T-helper 1 cell (primary cell): ENCODE measurements at regions not wholly inside any gene's neighbourhood (a gene's known extent, or its start where the extent isn't known, plus 50 kb on each side); places are given as distances from the start of the nearest gene placed in this dataset.
"Not testable (repeated sequence)": the region's sequence is repeated elsewhere in the genome, so short reads cannot be mapped to it uniquely, and the experiment has no call there.

Experiments used
- DNase-seq, 5 donors: peaks; one replicate each; pipeline ENCODE4 v3.0.0-alpha.2; 2012 to 2020

DNA sequence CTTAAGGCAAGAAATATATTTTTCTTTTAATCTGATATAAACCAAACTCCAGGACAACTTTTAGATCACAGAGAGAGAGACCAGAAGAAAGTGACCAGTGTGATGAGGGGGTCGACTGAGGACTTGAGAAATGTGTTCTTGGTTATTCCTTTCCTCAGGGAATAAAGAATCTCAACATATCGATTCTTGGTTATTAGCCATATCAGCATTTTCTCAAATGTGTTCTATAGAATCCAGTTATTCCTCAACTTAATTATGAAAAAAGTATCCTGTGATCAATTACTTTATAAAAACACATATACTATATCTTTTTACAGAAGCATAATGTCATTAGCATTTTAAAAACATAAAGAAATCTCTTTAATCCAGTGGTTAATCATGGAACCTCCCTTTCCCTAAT lies 222.1 kb upstream of the FAM3C start:
- DNase-seq = no peak

DNA sequence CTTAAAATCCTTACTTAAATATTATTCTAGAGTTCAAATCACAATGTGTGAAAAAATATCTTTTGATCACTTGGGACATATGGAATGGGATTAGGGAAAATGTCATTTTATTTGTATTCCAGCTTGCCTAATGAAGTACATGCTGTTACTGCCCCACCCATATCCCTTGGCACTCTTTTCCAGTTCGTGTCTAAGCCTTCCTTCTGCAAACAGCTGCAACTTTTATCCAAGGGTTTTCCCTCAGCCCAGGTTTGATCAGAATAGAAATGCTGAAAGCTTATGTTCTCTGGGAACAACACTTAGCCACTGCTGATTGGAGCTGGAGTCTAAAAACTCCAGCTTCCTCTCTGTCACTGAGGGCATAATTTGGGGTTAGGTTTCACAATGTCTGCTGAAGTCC lies 214.1 kb upstream of the FAM3C start:
- no peak for DNase-seq

DNA sequence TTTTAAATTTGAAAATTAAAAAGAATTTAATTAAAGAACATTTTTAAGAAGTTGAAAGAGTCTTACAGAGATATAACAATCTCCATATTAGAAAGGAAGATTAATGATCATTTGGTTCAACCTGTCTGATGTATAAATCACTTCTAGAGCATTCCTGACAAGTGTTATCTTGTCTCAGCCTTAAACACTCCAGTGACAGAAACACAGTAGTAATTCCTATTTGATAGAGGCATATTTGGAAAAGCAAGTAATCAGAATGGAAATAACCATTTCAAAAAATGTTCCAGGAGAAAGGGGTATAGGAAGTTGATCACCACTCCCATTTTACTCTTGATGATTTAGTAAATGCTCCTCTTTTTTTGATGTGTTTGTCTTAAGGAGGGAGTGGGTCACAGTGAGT lies 213.1 kb upstream of the FAM3C start:
- no peak for DNase-seq

DNA sequence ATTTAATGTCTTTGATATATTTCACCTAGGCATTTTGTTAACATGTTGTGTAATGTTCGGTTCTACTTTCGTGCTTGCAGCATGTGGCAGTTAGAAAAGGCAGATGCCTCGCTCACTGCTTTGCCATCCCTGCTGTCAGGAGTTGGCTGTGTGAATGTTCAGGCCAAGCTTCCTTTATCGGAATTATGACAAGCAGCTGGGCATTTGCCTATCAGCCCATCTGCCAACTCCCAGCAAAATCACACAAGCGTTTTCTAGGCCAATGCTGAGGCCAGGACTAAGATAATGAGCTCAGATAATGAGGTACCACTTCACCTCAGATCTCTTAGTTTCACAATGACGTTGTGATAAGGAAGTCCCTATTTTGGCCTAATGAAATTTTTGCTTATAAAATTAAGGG lies 212.7 kb upstream of the FAM3C start:
- no peak for DNase-seq

DNA sequence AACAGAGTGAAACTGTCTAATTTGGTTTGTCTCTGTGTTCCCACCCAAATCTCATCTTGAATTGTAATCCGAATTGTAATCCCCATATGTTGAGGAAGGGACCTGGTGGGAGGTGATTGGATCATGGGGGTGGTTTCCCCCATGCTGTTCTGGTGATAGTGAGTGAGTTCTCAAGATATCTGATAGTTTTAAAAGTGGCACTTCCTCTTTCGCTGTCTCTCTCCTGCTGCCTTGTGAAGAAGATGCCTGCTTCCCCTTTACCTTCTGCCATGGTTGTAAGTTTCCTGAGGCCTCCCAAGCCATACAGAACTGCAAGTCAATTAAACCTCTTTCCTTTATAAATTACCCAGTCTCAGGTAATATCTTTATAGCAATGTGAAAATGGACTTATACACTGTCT lies 212.1 kb upstream of the FAM3C start:
- DNase-seq = not testable (repeated sequence)

DNA sequence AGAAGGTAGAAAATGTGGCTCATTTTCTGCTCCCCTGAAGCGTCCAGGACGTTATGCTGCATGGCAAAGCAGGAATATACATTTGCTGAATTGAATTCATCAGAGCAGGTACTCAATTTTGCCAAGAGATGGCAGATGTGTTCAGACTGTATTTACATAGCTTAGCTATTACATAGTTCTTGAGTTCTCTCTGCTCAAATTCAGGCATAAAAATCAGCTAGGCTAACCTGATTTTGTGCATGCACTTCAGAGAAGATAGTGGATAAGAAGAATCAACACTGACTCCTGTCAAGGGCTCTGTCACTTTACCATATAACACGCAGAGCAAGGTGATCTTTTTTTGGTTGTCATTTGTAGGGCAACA lies 209.2 kb upstream of the FAM3C start:
- DNase-seq = no peak

DNA sequence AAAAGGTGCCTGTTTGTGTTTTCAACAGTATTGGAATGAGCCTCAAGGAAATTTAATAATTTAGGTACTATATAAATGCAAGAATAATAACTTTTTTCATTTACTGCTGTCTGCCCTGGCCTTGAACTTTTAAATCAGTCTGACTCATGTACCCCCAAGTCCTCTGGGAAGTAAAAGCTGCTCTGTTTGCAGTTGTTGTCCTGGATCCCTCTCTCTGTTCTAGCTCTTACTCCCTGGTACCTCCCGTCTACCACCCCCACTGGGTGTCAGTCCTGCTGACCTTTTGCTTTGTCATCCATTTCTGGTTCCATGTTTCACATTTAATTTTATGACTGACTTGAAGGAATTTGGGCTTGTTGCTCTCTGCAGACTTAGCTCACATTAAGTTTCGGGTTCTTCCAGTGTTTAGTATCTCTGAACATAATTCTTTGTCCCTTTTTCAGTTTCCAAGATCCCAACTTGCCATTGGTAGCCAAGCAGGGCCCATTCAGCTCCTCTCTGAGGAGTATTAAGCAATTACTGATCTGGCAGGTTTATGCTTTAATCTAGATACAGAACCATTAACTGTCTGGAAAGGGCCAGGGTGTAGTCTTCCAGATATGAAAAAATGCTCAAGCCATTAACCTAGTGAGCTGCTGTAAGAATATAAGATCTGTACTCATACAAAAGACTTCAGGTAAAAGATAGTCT lies 208.7 kb upstream of the FAM3C start:
- no peak for DNase-seq

DNA sequence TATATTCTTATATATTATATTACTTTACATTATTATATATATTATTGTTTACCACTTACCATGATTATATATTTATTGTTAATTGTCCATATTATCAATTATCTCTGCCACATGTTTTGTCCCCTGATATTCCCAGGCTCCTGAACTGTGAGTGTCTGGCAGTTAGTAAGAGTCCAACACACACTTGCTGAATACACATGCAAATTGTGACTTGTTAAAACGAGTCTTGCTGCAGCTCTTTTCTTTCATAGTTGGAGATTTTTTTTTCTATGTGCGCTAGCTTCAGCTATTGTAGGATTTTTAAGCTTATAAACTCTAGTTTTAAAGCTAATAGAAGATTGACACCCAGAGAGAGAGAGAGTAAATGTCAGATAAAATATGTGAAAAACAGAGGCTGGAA lies 207.8 kb upstream of the FAM3C start:
- no peak for DNase-seq

DNA sequence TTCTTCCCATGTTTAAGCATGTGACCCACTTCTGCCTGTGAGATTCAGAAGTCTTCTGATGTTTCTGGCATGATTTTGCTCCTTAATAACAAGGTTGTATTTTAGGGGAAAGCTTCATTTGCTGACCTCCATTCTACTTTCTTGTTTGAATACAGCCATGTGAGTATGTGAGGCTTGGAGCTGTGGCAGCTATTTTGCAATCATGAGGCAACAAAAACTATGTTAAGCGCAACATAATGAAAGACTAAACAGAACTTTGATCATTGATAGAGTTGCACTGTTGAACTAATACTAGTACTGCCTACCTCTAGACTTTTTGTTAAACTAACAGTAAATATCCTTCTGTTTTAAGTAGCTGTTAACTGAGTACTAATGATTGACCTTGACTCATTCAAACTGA lies 203.8 kb upstream of the FAM3C start:
- no peak for DNase-seq

DNA sequence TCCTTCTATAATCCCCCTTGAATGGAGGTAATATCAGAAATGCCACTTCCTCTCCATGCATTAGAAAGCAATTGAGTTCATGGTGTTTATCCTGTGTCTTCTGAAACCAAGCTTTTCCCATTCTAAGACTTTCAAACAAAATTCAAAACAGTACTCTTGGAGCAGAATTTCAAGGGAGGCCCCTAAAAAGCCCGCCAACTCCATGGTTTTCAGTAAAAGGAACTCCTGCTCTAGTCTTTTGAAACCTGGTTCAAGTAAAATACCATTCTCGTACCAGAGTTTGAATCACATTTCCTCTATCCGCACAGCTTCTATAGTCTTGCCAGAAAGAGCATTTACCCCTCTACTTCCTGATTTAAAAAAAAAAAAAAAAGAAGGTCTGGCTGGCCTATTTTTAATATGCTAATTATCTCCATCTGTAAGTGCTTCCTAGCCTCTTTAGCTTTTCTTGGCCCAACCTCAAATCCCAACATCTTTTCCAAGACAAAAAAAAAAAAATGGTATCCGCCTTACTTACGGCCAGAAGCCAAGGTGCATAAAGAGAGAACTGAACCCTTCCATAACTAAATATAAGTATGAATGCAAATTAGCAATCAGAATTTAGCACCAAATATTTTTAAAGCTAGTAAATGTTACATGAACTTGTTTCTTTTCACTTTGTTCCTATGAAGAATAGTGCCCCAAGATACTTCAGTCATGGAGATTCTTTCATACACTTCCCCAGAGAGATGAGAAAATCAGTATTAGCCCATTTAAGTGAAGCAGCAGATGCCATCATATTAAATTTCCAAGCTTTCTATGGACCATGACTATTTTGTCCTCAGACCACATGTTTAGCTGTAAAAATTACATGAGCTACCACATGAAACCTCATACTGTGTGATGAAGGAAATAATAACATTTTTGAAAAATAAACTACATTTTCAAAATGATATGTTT lies 199.9 kb upstream of the FAM3C start:
- no peak for DNase-seq

DNA sequence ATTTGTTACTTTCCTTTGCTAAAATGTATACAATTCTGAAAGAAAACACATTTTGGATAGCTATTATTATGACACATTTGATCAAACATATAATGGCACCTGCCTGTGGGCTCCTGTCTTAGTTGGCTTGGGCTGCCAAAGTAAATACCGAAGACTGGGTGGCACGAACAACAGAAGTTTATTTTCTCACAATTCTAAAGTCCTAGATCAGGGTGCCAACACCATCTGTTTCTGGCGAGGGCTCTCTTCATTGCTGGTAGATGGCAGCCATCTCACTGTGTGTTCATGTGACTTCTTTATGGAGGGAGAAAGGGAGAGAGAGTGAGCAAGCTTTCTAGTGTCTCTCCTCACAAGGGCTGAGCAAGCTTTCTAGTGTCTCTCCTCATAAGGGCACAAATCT lies 195.8 kb upstream of the FAM3C start:
- DNase-seq = no peak

DNA sequence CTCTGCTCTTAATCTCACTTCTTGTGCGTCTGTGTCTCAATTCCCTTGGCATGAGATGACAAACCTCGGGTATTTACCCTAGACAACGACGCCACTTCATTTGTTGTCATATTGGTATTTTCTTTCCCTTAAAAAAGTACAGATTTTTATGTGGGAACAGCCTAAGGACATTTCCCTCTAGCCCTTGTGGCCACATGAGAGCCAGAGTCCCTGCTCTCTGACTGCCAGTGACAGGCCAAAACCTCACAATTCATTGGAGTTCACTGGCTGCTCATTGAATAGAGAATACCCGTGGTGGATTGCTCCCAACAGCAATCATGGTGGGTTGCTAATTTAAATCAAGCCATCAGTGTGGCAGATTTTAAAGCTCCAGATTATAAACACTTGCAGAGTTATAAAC lies 191.3 kb upstream of the FAM3C start:
- no peak for DNase-seq

DNA sequence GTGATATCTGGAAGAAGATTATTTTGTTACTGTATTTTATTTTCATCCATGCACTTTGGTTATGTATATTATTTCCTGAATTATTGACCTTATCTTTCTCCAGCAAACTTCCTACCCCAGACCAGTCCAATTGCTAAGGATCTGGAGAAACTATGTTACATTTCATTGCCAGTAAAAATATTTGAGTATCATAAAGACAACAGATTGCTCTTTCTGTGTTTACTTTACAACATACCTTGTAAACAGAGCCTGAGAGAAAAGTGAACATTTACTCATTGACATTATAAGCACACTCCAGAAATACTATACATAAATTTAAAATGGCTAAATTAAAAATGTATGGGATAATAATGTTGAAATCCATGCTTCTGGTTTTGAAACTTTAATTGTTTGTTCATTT lies 186.2 kb upstream of the FAM3C start:
- no peak for DNase-seq

DNA sequence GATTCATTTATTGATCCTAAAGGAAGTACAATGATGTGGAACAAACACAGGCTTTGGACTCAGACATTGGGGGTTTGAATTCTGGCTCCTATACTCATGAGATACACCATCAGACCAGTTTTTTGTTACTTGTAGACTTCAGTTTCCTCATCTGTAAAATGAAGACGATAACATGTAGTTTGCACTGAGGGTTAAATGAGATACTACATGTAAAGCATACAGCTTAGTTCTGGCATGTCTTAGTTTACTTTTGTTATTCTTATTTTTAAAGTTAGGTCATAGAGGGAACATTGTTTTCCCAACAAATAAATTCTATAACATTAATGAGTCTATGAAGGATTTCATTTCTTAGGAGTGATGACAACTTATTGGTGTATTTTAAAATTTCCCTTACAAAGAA lies 183.5 kb upstream of the FAM3C start:
- DNase-seq = no peak

DNA sequence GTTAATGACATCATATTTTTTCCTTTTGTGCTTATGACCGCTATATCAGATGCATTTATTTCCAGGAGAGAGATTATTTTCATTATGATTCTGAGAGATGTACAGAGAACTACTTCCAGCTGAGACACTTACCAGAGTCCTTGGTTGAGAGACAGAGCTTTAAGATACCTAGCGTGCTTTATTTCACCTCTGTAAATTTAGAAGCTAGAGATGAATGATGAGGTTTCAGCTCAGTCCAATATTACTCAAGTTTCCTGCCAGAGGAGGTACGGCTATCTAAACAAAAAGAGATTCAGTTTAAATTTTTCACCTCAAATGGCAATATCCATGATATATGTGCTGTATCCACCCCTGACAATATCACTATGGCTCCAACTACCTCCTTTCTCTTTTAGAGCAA lies 182.6 kb upstream of the FAM3C start:
- DNase-seq = no peak

DNA sequence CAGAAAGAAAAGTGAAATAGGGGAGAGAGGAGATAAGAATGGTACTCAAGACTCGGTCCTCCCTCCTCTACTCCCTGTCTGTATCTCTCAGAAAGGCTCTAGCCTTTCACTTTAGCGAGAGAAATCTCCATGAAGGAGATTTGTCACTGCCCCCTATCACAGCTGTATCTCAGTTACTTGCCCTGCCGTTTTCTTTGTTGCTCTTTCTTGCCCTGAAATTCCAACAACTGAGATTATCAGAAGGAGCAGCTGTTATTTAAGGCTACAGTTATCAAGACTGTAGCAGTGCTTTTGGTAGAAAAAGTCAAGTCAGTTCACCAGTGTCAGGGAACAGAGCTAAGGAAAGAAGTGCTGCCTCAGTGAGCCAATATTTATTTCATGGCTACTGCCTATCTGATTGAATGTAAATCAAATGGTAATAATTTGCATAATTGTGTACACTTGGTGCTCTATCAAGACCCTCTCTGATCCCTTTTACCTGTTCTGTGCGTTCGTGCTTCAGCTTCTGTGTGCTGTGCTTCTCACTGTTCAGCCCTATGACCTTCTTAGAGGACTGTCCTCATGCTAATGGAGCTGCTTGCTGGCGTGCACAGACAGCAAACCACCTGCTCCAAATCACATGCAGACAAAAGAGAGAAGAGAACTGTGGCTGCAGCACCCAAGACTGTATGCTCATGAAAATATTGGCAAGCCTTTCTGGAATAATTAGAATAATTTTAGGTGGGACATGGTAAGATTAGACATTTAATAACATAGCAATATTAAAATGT lies 180.2 kb upstream of the FAM3C start:
- DNase-seq = no peak

DNA sequence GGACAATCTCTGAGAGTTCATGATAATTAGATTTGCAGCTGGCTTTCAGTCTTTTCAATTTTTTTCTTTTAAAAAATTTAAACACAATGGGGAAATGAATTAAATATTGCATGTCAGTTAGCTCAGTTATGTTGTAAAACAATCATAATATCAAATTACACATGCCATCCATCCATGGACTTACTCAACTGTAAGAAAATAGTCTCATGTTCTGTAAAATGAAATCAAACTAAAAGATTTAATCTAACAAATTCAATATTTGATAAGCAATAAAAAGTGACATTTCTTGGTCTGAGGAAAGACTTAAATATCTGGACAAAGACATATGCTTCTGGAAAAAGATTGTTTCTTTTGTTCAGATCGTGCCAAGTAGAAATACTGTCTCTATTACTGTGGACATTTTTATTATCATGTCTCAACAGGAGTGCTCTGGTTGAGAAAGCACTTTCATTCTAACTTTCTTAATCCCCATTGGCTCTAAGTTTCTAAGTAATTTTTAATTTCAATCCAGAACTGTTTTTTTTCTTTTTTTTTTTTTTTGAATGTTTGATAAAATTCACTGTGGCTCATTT lies 179.2 kb upstream of the FAM3C start:
- no peak for DNase-seq

DNA sequence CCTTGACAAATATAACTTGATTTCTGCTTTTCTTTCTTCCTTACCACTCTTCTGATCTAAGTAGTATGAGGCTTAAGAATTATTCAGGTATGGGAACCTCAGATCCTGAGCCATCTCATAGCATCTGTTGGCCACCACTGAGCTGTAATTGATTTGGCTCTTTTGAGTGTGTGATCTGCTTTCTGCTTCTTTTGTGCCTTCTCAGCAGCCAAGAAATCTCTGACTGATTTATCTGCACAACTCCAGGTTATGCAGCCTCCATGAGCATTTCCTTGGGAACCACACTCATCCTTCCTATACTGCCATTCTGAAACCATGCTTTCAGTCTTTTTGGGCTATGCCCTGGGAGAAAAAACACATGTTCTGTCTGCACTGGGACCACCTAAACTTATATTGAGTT lies 178.0 kb upstream of the FAM3C start:
- no peak for DNase-seq

DNA sequence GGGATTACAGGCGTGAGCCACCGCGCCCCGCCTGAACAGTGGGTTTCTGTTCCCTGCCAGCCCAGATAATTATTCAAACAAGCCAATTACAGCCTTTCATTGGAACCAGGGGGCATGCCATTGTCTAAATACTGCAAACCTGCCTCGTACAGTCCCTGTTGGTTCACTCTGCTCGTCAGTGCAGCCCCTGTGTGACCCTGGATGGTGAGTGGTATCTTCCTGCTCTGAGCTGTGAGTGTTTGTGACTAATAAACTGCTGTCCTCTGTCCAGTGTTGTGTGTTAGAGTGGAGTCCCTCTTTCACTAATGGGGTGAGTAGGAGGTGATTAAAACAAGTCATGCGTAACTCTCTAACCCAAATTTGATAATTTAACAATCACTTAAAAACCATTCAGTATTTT lies 176.5 kb upstream of the FAM3C start:
- no peak for DNase-seq

DNA sequence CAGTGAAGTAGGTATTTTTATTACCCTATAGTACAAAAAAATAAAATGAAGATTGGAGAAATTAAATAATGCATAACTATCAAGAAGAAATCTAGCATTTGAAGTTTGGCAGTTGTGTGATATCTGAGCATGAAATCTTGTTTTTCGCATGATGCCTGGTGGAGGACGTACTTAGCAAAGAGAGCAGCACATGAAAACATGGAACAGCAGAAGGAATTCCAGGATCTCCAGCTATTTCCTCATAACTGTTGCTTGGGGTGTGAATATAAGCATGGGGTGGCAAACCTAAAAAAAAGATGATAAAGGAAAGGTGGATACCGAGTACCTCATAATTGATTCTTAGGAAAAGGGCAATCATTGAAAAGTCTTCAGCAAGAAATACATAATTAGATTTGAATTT lies 174.3 kb upstream of the FAM3C start:
- DNase-seq = no peak

DNA sequence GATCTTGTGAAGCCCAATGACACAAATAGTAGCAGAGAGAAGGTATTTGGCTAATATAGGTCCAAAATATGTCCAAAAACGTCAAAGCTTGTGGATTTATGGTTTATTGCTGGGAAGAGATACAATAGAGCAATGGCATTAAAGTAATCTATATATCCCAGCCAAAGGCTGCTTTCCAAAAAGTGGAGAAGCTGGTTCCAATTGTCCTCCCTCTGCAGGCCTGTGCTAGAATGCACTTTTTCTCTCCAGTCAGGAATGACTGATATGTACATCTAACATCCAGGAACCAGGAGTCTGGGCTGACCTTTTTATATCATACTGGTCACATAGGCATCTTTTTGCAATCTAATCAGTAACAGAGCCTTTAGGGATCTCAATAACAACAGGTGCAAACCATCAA lies 167.1 kb upstream of the FAM3C start:
- no peak for DNase-seq

DNA sequence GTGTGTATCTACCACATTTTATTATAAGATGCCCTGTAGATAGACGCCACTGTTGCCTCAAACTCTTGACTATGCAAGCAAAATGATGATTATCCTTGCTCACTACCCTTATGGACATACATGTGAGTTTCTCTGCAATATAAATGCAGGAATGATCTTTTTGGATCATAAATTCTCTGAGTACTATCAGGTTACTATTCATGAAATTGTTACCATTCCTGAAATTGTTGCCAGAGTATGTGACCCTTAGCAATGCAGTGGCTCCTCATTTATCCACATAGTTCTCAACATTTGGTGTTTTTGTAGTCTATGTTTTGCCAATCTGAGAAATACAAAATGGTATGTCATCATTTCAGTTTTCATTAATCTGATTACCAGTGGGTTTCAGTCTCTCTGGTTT lies 166.2 kb upstream of the FAM3C start:
- DNase-seq = no peak

DNA sequence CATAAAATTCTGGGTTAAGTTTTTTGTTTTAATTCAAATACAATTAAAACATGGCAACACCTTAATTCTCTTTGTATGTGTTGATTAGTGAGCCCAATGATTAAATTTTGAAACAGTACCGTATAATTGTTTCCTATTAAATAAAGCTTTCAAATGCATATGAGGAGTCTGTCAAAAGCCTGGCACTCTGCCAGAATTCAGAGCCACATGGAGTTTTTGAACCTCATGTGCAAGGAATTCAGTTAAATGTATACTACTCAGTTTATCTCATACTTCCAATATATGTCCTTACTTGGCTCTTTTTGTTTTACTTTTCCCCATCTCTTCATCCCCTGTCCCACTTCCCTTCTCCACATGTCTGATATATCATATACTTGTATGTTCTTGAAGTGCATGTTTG lies 165.6 kb upstream of the FAM3C start:
- DNase-seq = no peak
